SK-MEL-5 (cell line): ENCODE measurements at regions not wholly inside any gene's neighbourhood (a gene's known extent, or its start where the extent isn't known, plus 50 kb on each side); places are given as distances from the start of the nearest gene placed in this dataset.
"Not testable (repeated sequence)": the region's sequence is repeated elsewhere in the genome, so short reads cannot be mapped to it uniquely, and the experiment has no call there.

Source experiments
- DNase-seq: peaks from one replicate; pipeline ENCODE4 v3.0.0-alpha.2; 2016; ENCODE audit warnings: low read depth, low spot score
- in situ Hi-C: cut with HindIII; loops from 2 replicates; pipeline ENCODE4 v1.10.0; 2016; ENCODE audit warnings: low sequenced_read_pairs, high pct_unique_total_duplicates, low pct_unique_long_range_greater_than_20kb

GRCh38 chr16:88159046-88159896, 208.0 kb downstream of the BANP start:
- DNase-seq, in situ Hi-C loops: not testable (repeated sequence)

- DNase-seq, in situ Hi-C loops: not testable (repeated sequence)
Observed at GRCh38 chr16:88159897-88160335, 208.7 kb downstream of the BANP start.

GRCh38 chr16:88161191-88161590, 210.0 kb downstream of the BANP start:
- DNase-seq, in situ Hi-C loops: not testable (repeated sequence)

- not testable (repeated sequence) for DNase-seq
Observed at GRCh38 chr16:88161623-88162275, 210.5 kb downstream of the BANP start.

GRCh38 chr16:88162778-88163177, 211.5 kb downstream of the BANP start:
- DNase-seq, in situ Hi-C loops: not testable (repeated sequence)

More at GRCh38 chr16:88161623-88162275, 210.5 kb downstream of the BANP start:
- in situ Hi-C loops = not testable (repeated sequence)

GRCh38 chr16:88164196-88165039, 213.2 kb downstream of the BANP start:
- DNase-seq, in situ Hi-C loops: not testable (repeated sequence)

GRCh38 chr16:88165040-88165544, 213.9 kb downstream of the BANP start:
- in situ Hi-C loops, DNase-seq: not testable (repeated sequence)

GRCh38 chr16:88165683-88166082, 214.4 kb downstream of the BANP start:
- DNase-seq, in situ Hi-C loops: not testable (repeated sequence)

- in situ Hi-C loops, DNase-seq: not testable (repeated sequence)
Observed at GRCh38 chr16:88166209-88166773, 215.1 kb downstream of the BANP start.

GRCh38 chr16:88167798-88168556, 214.8 kb upstream of the ZNF469 start:
- in situ Hi-C loops, DNase-seq: not testable (repeated sequence)

GRCh38 chr16:88168557-88168949, 214.2 kb upstream of the ZNF469 start:
- DNase-seq, in situ Hi-C loops: not testable (repeated sequence)

- DNase-seq, in situ Hi-C loops: not testable (repeated sequence)
Observed at GRCh38 chr16:88169136-88169830, 213.5 kb upstream of the ZNF469 start.

- DNase-seq, in situ Hi-C loops: not testable (repeated sequence)
Observed at GRCh38 chr16:88169831-88170165, 213.0 kb upstream of the ZNF469 start.

- no peak for DNase-seq
- in situ Hi-C loops = no loop called here
Observed at GRCh38 chr16:88170528-88170991, 212.2 kb upstream of the ZNF469 start.

GRCh38 chr16:88171126-88171525, 211.6 kb upstream of the ZNF469 start:
- DNase-seq, in situ Hi-C loops: not testable (repeated sequence)

- in situ Hi-C loops = not testable (repeated sequence)
Observed at GRCh38 chr16:88176184-88176583, 206.6 kb upstream of the ZNF469 start.

More at GRCh38 chr16:88176184-88176583, 206.6 kb upstream of the ZNF469 start:
- not testable (repeated sequence) for DNase-seq
